ENCODE measurements at regions not wholly inside any gene's neighbourhood (a gene's known extent, or its start where the extent isn't known, plus 50 kb on each side); places are given as distances from the start of the nearest gene placed in this dataset.

DNA sequence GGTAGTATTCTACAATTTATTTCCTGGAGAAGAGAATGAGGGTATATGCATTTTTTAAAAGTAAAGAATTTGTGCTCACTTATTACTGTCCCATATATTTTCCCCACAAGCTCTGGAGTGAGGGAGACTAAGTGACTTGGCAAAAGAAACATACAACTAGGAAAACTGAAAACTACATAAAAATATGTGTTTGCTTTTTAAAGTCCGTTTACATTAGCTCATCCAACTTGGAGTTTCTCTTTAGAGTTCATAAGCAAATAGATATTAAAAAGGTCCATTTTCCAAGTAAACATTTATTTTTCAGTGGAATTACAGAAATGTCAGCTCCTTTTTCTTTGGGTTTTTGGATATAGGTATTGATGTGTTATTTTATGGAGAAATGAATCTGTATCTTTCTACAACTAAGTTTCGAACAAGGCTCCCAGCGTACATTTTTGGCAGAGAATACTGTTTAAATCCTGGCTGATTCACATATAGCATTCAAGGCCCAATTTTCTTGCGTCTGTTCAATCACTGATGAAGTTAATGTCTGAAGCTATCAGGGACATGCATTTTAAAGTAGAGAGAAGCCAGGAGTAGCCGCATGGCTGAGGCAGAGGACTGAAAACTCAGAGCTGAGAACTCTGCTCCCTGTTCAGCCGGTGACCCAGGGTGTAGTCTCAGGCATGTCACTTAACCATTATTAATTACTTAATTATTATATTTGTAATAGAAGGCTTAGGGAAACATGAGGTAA lies 729.4 kb downstream of the EFNB2 start:
- H3K36me3 ChIP-seq (replicated peaks; ENCODE audit: low read depth, low read length) = no peaks in the 10 kb centered on the region
- TF ChIP-seq, protein P1, sequence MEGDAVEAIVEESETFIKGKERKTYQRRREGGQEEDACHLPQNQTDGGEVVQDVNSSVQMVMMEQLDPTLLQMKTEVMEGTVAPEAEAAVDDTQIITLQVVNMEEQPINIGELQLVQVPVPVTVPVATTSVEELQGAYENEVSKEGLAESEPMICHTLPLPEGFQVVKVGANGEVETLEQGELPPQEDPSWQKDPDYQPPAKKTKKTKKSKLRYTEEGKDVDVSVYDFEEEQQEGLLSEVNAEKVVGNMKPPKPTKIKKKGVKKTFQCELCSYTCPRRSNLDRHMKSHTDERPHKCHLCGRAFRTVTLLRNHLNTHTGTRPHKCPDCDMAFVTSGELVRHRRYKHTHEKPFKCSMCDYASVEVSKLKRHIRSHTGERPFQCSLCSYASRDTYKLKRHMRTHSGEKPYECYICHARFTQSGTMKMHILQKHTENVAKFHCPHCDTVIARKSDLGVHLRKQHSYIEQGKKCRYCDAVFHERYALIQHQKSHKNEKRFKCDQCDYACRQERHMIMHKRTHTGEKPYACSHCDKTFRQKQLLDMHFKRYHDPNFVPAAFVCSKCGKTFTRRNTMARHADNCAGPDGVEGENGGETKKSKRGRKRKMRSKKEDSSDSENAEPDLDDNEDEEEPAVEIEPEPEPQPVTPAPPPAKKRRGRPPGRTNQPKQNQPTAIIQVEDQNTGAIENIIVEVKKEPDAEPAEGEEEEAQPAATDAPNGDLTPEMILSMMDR (IDR thresholded peaks at IDR 0.05; ENCODE audit: low read depth, low read length) = no peak
- no peak for TF ChIP-seq EZH2phosphoT487 (IDR thresholded peaks at IDR 0.05; ENCODE audit: low read depth)
- no peak overlapping the region for H3K4me3 ChIP-seq (ENCODE audit: low read length)
- no peak overlapping the region for H3K4me2 ChIP-seq (ENCODE audit: low read length)
- no peak overlapping the region for H2AFZ ChIP-seq (ENCODE audit: low read depth, low read length)
- H4K20me1 ChIP-seq (ENCODE audit: insufficient read depth, low read length) = no peaks in the 10 kb centered on the region
- no peaks in the 10 kb centered on the region for H3K9me3 ChIP-seq (ENCODE audit: insufficient read depth, low read length)
- no peaks in the 10 kb centered on the region for H3K27me3 ChIP-seq (ENCODE audit: low read depth, low read length)
- H3K9ac ChIP-seq (ENCODE audit: low read length) = no peak overlapping the region
- no peaks in the 10 kb centered on the region for H3K4me1 ChIP-seq (ENCODE audit: low read length)
- no peaks in the 10 kb centered on the region for H3K79me2 ChIP-seq (ENCODE audit: low read length)
- H3K27ac ChIP-seq (ENCODE audit: low read length) = no peak overlapping the region

DNA sequence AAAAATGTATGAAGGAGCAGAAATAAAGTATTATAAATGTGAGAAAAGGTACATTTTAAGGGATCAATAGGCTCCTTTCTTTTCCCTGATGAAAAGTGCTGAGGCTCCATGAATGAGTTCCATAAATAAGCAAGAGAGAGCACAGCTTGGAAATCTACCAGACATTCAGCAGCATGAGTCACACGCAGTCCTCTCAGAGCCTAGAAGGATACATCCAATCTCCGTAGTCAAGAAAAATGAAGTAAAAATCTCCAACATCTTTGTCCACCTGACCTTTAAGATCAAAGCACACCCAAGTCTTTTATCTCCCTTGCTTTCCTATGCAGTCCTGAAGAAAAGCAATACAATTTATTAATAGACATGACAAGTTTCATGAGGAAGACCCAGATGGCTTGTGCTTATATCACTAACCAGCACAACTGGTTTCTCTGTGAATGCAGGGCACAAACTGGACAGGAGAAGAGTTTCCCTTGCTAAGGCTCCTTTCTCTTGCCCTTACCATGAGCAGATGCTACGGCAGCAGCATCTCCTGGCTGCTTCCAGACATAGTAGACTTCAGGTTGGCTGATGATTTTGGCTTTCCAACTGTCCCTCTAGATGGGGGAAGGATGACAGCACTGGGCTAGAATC lies 730.8 kb downstream of the EFNB2 start:
- Histone ChIP-seq H2AFZ (ENCODE audit: low read depth, low read length) (no peak overlapping the region), H3K27me3 (ENCODE audit: low read depth, low read length) (no peaks in the 10 kb centered on the region), H3K79me2 (ENCODE audit: low read length) (no peaks in the 10 kb centered on the region), H4K20me1 (ENCODE audit: insufficient read depth, low read length) (no peaks in the 10 kb centered on the region), H3K4me2 (ENCODE audit: low read length) (no peak overlapping the region), H3K4me3 (ENCODE audit: low read length) (no peak overlapping the region), H3K27ac (ENCODE audit: low read length) (no peak overlapping the region), H3K4me1 (ENCODE audit: low read length) (no peaks in the 10 kb centered on the region), H3K9ac (ENCODE audit: low read length) (no peak overlapping the region), H3K36me3 (replicated peaks; ENCODE audit: low read depth, low read length) (no peaks in the 10 kb centered on the region), H3K9me3 (ENCODE audit: insufficient read depth, low read length) (no peaks in the 10 kb centered on the region)
- TF ChIP-seq, protein P1 (IDR thresholded peaks at IDR 0.05; ENCODE audit: low read depth, low read length) = no peak

DNA sequence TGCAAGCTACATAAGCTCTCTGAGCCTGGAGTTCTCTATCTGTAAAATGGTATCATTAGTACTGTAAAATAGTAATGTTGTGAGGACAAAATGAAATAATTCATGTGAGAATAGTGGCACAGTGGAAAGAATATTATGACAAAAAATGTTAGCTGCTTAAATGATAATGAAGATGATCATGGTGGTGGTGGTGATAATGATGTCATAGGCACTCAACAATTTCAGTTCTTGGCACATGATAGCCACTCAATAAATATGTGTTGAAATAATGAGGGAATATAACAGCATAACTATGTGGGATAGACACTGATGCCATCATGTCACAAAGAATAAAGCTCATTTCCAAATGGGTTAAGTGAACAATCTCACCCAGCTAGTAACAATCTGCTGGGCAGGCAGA lies 736.3 kb downstream of the EFNB2 start:
- no peaks in the 10 kb centered on the region for H4K20me1 ChIP-seq (ENCODE audit: insufficient read depth, low read length)
- no peak overlapping the region for H2AFZ ChIP-seq (ENCODE audit: low read depth, low read length)
- no peak for TF ChIP-seq EZH2phosphoT487 (IDR thresholded peaks at IDR 0.05; ENCODE audit: low read depth)
- TF ChIP-seq, protein P1 (IDR thresholded peaks at IDR 0.05; ENCODE audit: low read depth, low read length) = no peak
- H3K4me1 ChIP-seq (ENCODE audit: low read length) = no peaks in the 10 kb centered on the region
- H3K36me3 ChIP-seq (replicated peaks; ENCODE audit: low read depth, low read length) = no peaks in the 10 kb centered on the region
- H3K27ac ChIP-seq (ENCODE audit: low read length) = no peak overlapping the region
- no peak overlapping the region for H3K4me3 ChIP-seq (ENCODE audit: low read length)
- no peaks in the 10 kb centered on the region for H3K9me3 ChIP-seq (ENCODE audit: insufficient read depth, low read length)
- no peaks in the 10 kb centered on the region for H3K27me3 ChIP-seq (ENCODE audit: low read depth, low read length)
- no peak overlapping the region for H3K4me2 ChIP-seq (ENCODE audit: low read length)
- no peak overlapping the region for H3K9ac ChIP-seq (ENCODE audit: low read length)
- H3K79me2 ChIP-seq (ENCODE audit: low read length) = no peaks in the 10 kb centered on the region

DNA sequence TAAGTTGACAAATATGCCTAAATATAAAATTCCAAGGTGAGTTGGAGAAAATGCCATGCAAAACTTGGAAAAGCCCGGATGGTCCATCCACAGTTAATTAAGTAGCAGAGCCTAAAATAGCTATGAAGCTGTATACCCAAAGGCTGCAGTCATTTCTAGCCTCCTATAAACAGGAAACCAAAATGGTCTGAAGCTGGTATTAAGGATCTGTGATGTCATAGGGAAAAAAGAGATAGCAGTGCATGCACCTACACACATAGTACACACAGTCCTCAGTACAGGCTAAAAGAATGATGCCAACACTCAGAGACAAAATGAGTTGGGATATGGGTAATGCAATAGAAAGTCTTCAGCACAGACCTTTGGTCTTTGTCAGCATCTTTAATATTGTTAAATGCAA lies 736.9 kb downstream of the EFNB2 start:
- no peaks in the 10 kb centered on the region for H3K27me3 ChIP-seq (ENCODE audit: low read depth, low read length)
- H3K4me1 ChIP-seq (ENCODE audit: low read length) = no peaks in the 10 kb centered on the region
- H2AFZ ChIP-seq (ENCODE audit: low read depth, low read length) = no peak overlapping the region
- no peaks in the 10 kb centered on the region for H3K36me3 ChIP-seq (replicated peaks; ENCODE audit: low read depth, low read length)
- no peaks in the 10 kb centered on the region for H3K9me3 ChIP-seq (ENCODE audit: insufficient read depth, low read length)
- H3K79me2 ChIP-seq (ENCODE audit: low read length) = no peaks in the 10 kb centered on the region
- TF ChIP-seq EZH2phosphoT487 (IDR thresholded peaks at IDR 0.05; ENCODE audit: low read depth) = no peak
- H4K20me1 ChIP-seq (ENCODE audit: insufficient read depth, low read length) = no peaks in the 10 kb centered on the region
- H3K27ac ChIP-seq (ENCODE audit: low read length) = no peak overlapping the region
- no peak overlapping the region for H3K9ac ChIP-seq (ENCODE audit: low read length)
- no peak overlapping the region for H3K4me2 ChIP-seq (ENCODE audit: low read length)
- H3K4me3 ChIP-seq (ENCODE audit: low read length) = no peak overlapping the region

All from OCI-LY3 (cell line).